ENCODE measurements at regions not wholly inside any gene's neighbourhood (a gene's known extent, or its start where the extent isn't known, plus 50 kb on each side); places are given as distances from the start of the nearest gene placed in this dataset.

GRCh38 chr4:73348185-73348584, 55.9 kb upstream of the ALB start:
- H3K4me1 Mint-ChIP-seq (ENCODE audit: unreplicated experiment), result no peaks in the 10 kb centered on the region
- H3K36me3 Mint-ChIP-seq (ENCODE audit: unreplicated experiment), result no peaks in the 10 kb centered on the region
- H3K9me3 Mint-ChIP-seq (ENCODE audit: unreplicated experiment), result no peaks in the 10 kb centered on the region
- TF ChIP-seq CTCF (IDR thresholded peaks at IDR 0.05), result no peak
- DNase-seq (ENCODE audit: extremely low spot score, unreplicated experiment), result no peak
- H3K27ac Mint-ChIP-seq (ENCODE audit: unreplicated experiment), result no peak overlapping the region
- H3K27me3 Mint-ChIP-seq (ENCODE audit: unreplicated experiment), result peaks cover 47% of the 10 kb centered on the region
- H3K4me3 Mint-ChIP-seq (ENCODE audit: unreplicated experiment), result no peak overlapping the region

DNA sequence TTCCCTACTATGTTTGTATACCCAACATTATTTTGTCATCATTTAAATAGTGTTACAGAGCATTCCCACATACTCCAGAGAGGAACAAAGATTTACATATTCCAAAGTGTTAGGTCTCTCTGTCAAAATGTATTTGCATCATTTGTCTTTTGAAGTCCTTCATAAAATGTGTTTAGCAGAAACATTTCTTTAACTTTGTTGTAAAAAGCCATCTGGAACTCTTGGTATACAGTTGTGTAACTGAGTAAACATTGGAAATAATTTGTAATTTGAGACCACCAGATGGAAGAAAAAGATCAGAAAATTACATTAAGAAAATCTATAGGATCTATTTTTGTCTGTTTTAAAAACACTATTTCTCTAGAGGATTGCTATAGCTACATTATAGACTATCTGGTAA, 56.6 kb upstream of the ALB start:
- no peak for DNase-seq (ENCODE audit: extremely low spot score, unreplicated experiment)
- Mint-ChIP-seq H3K4me1 (ENCODE audit: unreplicated experiment) (no peaks in the 10 kb centered on the region), H3K36me3 (ENCODE audit: unreplicated experiment) (no peaks in the 10 kb centered on the region), H3K27me3 (ENCODE audit: unreplicated experiment) (peaks cover 44% of the 10 kb centered on the region), H3K4me3 (ENCODE audit: unreplicated experiment) (no peak overlapping the region), H3K27ac (ENCODE audit: unreplicated experiment) (no peak overlapping the region), H3K9me3 (ENCODE audit: unreplicated experiment) (no peaks in the 10 kb centered on the region)
- no peak for TF ChIP-seq CTCF (IDR thresholded peaks at IDR 0.05)

DNA sequence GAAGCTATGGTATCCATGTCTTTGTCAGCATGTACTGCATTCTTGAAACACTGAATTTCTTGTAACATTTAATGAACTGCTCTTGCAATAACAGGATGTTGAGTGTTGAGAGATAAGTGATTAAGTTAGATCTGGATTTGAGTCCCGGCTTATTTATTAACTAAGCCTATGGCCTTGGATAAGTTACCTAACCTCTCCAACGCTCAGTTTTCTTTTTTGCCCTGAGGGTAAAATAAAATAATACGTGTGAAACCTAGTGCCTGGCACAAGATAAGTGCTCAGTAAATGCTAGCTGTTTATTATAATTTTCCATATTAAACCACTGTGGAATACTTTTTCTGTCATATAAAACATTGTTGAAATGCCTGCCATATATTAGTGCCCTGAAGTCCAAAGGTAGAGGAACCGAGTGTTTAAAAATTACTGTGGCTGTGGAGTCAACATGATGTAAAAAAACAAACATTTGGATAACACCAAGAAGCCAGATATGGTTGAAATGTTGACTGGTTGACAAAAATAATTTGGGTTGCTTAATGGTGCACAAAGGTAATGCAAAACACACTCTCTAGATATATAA, 58.6 kb upstream of the ALB start:
- Mint-ChIP-seq H3K9me3 (ENCODE audit: unreplicated experiment) (no peaks in the 10 kb centered on the region), H3K4me1 (ENCODE audit: unreplicated experiment) (peaks cover 4% of the 10 kb centered on the region), H3K27ac (ENCODE audit: unreplicated experiment) (no peak overlapping the region), H3K27me3 (ENCODE audit: unreplicated experiment) (peaks cover 43% of the 10 kb centered on the region), H3K36me3 (ENCODE audit: unreplicated experiment) (no peaks in the 10 kb centered on the region), H3K4me3 (ENCODE audit: unreplicated experiment) (no peak overlapping the region)
- TF ChIP-seq CTCF (IDR thresholded peaks at IDR 0.05), result no peak
- DNase-seq (ENCODE audit: extremely low spot score, unreplicated experiment), result no peak

GRCh38 chr4:73344106-73344505, 60.0 kb upstream of the ALB start:
- H3K27ac Mint-ChIP-seq (ENCODE audit: unreplicated experiment), result no peak overlapping the region
- no peak overlapping the region for H3K4me3 Mint-ChIP-seq (ENCODE audit: unreplicated experiment)
- peaks cover 4% of the 10 kb centered on the region for H3K4me1 Mint-ChIP-seq (ENCODE audit: unreplicated experiment)
- H3K27me3 Mint-ChIP-seq (ENCODE audit: unreplicated experiment), result peaks cover 44% of the 10 kb centered on the region
- DNase-seq (ENCODE audit: extremely low spot score, unreplicated experiment), result no peak
- H3K9me3 Mint-ChIP-seq (ENCODE audit: unreplicated experiment), result no peaks in the 10 kb centered on the region
- no peaks in the 10 kb centered on the region for H3K36me3 Mint-ChIP-seq (ENCODE audit: unreplicated experiment)
- TF ChIP-seq CTCF (IDR thresholded peaks at IDR 0.05), result no peak

DNA sequence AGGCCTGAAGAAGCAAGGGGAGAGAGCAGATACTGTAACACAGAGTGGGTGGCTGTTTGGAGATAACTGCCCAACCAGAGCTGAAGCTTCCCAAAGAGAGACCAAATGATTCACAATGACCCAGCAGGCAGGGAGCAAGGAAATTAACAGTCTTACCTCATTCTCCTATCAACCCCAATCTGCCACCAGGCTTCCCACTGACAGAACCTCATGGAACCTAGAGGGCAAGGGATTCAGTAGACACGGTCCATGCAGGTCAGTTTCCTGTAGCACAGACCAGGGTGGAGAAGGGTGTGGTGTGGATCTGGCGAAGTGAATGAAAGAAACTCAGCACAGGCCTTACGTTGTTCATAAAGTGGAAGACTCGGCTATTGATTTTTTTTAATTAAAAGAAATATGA, 60.7 kb upstream of the ALB start:
- Mint-ChIP-seq H3K4me1 (ENCODE audit: unreplicated experiment) (peaks cover 4% of the 10 kb centered on the region), H3K27ac (ENCODE audit: unreplicated experiment) (no peak overlapping the region), H3K27me3 (ENCODE audit: unreplicated experiment) (peaks cover 41% of the 10 kb centered on the region), H3K36me3 (ENCODE audit: unreplicated experiment) (no peaks in the 10 kb centered on the region), H3K4me3 (ENCODE audit: unreplicated experiment) (no peak overlapping the region), H3K9me3 (ENCODE audit: unreplicated experiment) (no peaks in the 10 kb centered on the region)
- no peak for TF ChIP-seq CTCF (IDR thresholded peaks at IDR 0.05)
- DNase-seq (ENCODE audit: extremely low spot score, unreplicated experiment), result no peak
